ENCODE measurements at regions not wholly inside any gene's neighbourhood (a gene's known extent, or its start where the extent isn't known, plus 50 kb on each side); places are given as distances from the start of the nearest gene placed in this dataset.
"Not testable (repeated sequence)": the region's sequence is repeated elsewhere in the genome, so short reads cannot be mapped to it uniquely, and the experiment has no call there.

- DNase-seq = no peak
Measured at GRCh38 chr5:136924490-136924889, 559.1 kb upstream of the TRPC7 start.

DNA sequence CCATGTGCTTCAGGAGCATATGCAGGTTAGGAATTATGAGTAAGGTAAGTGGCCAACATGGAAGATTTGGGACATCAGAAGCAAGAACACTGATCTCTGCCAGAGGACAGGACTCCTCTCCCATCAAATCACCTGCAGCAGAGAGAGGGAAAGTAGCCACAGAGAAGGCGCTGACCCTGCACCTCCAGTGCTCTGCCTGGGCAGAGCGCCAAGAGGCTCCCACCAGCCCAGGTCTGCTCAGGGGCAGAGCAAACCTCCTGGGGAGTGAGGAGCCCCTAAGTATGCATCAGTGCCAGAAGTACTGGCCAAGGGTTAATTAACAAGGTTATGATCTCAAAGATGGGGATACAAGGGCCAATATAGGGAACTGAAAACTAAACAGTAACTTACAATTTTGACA lies 545.3 kb upstream of the TRPC7 start:
- DNase-seq = no peak

DNA sequence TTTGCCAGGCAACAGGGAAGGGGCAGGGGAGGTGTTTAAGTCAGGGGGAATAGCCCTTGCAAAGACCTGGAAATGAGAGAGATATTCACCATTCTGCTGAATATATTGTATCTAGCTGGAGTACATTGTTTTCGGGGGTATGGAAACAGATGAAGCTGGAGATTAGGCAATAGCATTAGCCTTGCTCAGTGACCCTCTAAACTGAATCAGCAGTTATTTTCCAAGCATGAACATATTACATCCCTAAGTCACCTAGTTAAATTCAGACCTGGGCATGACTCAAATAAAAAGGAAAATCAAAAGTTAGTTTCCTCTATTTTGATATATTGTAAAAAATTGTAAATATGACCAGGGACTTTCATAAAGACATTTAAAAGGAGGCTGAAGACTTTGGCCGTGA lies 544.6 kb upstream of the TRPC7 start:
- DNase-seq = no peak

- no peak for DNase-seq
Measured at GRCh38 chr5:136907371-136907770, 542.0 kb upstream of the TRPC7 start.

DNA sequence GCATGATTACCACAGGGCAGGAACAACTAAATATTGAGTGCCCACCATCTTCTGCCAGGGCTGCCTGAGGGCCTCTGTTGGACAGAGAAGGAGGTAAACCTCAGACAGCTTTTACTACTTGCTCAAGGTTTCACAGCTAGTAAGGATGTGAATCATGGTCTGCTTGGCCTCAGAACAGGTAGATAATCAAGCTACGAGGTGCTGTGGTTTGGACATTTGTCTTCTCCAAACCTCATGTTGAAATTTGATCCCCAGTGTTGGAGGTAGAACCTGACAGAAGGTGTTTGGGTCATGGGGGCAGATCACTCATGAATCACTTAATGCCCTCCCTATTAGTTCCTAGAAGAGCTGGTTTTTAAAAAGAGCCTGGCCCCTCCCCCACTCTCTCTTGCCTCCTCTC lies 541.2 kb upstream of the TRPC7 start:
- DNase-seq = no peak

DNA sequence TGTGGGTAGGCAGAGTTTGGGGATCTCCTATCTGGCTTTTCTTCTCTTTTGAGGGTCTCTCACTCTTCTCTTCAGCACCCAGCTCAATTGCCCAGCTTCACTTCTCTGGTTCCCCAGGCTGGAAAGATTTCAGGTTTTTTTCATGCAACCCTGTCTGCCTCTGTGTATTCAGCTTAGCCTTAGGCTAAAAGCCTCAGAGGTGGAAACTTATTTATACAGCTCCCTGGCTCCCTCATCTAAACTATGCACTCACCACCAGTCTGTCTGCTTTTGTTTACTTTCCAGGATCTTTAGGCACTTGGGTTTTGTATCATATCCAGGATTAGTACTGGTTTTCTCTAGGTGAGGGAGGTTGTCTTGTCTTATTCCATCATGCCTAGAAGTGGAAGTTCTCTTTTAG lies 540.2 kb upstream of the TRPC7 start:
- no peak for DNase-seq

- DNase-seq = no peak
Measured at GRCh38 chr5:136894070-136894469, 528.7 kb upstream of the TRPC7 start.

DNA sequence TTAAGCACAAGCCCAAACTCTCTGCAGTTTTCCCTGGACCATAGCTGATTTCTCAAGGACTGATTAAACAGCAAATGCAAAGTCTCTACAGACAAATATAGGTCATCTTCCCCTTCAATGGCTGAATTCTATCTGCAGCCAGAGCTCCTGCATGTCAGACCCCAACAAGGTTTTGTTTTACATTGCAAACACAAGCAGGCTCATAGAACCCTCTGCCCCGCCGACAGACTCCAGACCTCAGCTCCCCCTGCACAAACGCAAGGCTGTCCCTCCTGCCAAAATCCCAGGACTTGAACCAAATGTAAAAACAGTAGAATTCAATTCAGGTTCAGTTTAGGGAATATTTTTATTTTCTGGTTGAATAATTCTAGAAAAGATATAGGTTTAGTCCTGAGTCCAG lies 526.7 kb upstream of the TRPC7 start:
- DNase-seq = no peak

GRCh38 chr5:136891175-136891972 lies 526.0 kb upstream of the TRPC7 start:
- no peak for DNase-seq

DNA sequence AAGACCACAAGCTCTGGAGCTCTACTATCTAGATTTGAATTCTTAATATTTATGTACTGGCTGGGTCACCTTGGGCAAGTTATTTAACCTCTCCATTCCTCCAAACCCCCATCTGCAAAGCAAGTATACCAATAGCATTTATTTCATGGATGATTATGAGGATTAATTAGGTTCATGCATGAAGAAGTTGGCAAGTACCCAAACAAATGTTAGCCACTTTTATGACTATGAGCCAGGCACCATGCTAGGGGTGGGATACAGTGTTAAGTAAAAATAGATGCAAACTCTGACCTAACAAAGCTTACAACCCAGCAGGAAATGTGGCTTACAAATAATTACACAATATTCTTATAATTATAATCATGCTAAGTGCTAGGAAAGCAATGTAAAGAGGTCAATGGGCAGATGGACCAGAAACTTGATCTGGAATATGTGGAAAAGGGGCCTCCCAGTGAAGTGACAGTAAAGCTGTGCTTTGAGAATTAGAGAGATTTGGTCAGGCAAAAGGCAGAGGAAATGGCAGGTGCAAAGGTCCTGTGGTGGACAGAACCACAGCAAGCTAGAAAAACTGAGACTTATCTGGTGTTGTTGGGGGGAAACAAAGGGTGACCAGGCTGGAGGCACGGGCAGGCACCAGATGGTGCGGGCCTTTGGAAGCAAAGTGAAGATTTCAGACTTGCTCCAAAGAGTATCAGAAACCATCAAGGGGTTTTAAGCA lies 525.2 kb upstream of the TRPC7 start:
- DNase-seq = no peak

GRCh38 chr5:136886608-136887007 lies 521.3 kb upstream of the TRPC7 start:
- no peak for DNase-seq

GRCh38 chr5:136864960-136865359 lies 499.6 kb upstream of the TRPC7 start:
- DNase-seq = no peak

- DNase-seq = no peak
Measured at GRCh38 chr5:136856648-136857047, 491.3 kb upstream of the TRPC7 start.

DNA sequence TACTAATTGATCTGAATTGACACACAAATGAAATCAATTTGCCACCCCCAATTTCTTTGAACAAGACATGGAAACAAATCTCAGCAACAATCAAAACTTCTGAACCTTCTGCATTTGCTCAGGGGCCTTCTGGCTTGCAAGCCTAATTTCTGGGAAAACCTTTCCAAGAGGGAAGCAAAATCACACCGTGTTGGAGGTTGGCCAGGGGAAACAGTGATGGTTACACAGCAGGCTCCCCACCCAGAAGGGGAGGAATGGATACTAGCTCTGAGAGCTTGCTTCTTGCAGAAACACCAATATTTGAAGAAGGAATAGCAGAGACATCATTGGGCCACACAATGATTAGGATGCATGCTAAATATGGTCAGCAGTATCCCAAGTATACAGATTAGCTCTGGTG lies 488.6 kb upstream of the TRPC7 start:
- DNase-seq = no peak

GRCh38 chr5:136840601-136841000 lies 475.3 kb upstream of the TRPC7 start:
- DNase-seq = no peak

DNA sequence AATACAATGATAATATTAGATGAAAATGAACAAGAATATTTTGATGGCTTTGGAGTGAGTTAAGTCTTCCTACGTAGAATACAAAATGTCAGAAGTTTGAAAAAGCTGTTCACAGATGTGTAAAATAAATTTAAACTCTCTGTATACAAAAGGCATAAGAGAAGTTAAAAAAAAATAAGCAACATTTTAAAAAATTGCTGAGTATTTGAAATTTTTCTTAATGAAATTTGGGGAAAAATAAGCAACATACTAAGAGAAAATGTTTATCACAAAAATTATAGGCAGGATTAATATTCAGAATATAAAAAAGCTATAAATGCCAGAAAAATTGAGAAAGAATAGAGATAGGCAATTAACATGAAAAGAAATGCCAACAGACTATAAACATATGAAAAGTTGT lies 470.7 kb upstream of the TRPC7 start:
- no peak for DNase-seq

- no peak for DNase-seq
Measured at GRCh38 chr5:136820848-136821247, 455.5 kb upstream of the TRPC7 start.

GRCh38 chr5:136819526-136820302 lies 454.4 kb upstream of the TRPC7 start:
- DNase-seq = no peak

DNA sequence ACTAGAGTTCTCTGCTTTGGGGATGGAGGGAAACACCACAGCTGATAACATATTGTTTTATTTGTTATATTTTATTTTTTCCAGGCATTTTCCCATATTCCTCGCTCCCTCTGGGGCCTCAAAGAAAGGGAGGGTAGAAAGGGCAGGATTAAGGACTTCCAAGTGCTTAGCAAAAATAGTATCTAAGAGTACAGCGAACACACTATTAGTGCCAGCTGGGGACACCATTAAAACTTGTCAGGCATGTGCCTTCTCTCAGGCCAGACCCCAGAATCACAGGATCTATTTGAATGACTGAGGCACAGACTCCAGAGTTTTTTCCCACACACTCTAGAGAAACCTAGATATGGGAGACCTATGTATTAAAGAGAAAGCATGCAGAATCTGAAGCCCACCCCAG lies 451.0 kb upstream of the TRPC7 start:
- DNase-seq = no peak

DNA sequence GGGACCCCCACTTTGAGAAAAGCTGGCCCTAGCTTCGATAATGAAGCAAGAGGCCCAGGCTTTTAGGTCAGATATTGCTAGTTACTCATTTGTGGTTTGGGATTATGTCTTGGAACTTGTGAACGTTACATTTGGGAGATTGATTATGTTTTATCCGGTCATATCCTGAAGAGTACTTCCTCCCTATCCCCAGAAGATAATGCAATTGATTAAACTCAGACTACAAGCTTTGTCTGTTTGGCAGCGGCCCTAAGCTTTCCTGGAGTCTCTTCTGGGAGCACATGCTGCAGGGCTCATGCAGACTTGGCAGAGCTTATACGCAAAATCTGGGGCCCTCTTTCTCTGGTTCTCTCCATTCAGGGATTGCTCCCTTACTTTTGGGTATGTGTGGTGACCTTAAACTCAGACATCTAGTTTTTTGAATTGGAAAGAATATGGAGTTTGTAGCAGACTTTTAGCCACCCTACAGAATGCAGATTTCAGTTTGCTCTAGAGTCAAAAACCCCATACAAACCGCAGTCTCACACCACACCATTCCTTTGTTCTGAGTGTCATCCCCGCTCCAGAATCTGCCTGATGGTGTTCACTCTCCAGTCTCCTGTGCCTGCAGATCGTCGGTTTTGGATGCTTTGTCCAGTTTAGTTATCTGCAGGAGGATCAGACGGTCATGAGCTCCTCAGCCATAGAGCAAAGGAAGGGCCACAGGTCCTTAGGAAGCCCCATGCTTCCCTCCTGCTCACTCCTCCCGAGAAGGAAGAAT lies 449.5 kb upstream of the TRPC7 start:
- no peak for DNase-seq

DNA sequence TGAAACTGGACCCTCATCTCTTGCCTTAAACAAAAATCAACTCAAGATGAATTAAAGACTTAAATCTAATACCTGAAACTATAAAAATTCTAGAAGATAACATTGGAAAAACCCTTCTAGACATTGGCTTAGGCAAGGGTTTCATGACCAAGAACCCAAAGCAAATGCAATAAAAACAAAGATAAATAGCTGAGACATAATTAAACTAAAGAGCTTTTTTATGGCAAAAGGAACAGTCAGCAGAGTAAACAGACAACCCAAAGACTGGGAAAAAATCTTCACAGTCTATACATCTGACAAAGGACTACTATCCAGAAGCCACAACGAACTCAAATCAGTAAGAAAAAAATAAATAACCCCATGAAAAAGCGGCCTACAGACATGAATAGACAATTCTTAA lies 446.9 kb upstream of the TRPC7 start:
- DNase-seq = not testable (repeated sequence)

DNA sequence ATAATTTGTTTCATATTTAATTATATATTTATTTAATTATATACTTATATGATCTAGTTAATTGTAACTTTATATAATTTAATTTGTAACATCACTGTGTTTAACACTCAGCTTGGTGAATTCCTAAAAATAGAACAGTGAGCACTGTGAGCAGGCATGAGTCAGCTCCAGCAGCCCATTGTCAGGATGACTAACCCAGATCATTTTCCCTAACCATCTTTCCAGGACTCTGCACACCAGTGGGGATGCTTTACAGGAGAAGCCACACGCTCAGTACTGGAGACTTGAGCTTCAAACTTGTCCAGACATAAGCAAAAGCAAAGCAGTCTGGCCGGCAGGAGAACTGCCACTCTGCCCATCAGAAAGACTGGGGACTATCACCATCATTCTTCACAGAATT lies 446.2 kb upstream of the TRPC7 start:
- DNase-seq = no peak

GRCh38 chr5:136811086-136811485 lies 445.7 kb upstream of the TRPC7 start:
- no peak for DNase-seq
